Heart left ventricle (tissue), 13 donors: ENCODE measurements at regions not wholly inside any gene's neighbourhood (a gene's known extent, or its start where the extent isn't known, plus 50 kb on each side); places are given as distances from the start of the nearest gene placed in this dataset.

Experiments
- CTCF ChIP-seq, 12 donors: fragments of 200-600 bp; sonication (generic) in 4 of 12; IDR thresholded peaks; one replicate each; pipeline versions ENCODE4 v1.5.0 to v1.8.0; 2018 to 2022; ENCODE audit warnings: antibody characterized with exemption in 12 of 12, mild to moderate bottlenecking in 5 of 12
- POLR2A ChIP-seq, 2 donors: fragments of 450-650 bp; IDR thresholded peaks; one replicate each; pipeline ENCODE4 v1.6.1; 2017; ENCODE audit warnings: antibody characterized with exemption in 2 of 2, mild to moderate bottlenecking in 2 of 2, moderate library complexity in 2 of 2
- donor health status: ischemic (EF 13 %, LVEDD 7.1; RV severe dilation, severe dysfunction).
- donor health status: DM: no; HTN: yes; CAD: no.
- donor health status: DM: no; HTN: no; CAD: no.
- donor health status: ischemic (EF 25% LVEDD 6.9; RV normal size, moderate dysfunction).
- donor health status: ischemic (EF 25% LVEDD 5.7; RV mildly dilated, moderate dysfunction).
- donor health status: ischemic (EF 35%, LVEDD 5.7; RV mildly dilated, moderate dysfunction).
- donor health status: nonischemic (EF 11% LVEDD 7.7; RV severe dilation, severe dysfunction).
- donor health status: DM: yes; HTN: yes; CAD: no.
- donor health status: PGD.
- donor health status: ischemic (EF 29% LVEDD 5.4; RV normal size, mild dysfunction).
- donor health status: nonischemic (EF 23%, LVEDD 6.1; RV moderate dilation, normal function).

GRCh38 chr2:59183070-59183469 is 941.9 kb upstream of the FANCL start:
- TF ChIP-seq CTCF (IDR thresholded peaks at IDR 0.05) (no peak), POLR2A (IDR thresholded peaks at IDR 0.05) (no peak)
